Thyroid gland (tissue), 4 donors: ENCODE measurements at regions not wholly inside any gene's neighbourhood (a gene's known extent, or its start where the extent isn't known, plus 50 kb on each side); places are given as distances from the start of the nearest gene placed in this dataset.

Experiments used
- DNase-seq, 2 donors: peaks; one replicate each; pipeline ENCODE4 v3.0.0-alpha.2; 2019
- H3K27ac ChIP-seq, 3 donors: fragments of 200-600 bp; sonication (generic); 1 replicate in 2 of 3; 2 replicates in 1 of 3; pipeline ENCODE4 v1.5.1; 2016 to 2019; ENCODE audit warnings: mild to moderate bottlenecking in 1 of 3, moderate library complexity in 1 of 3
- H3K27me3 ChIP-seq: fragments of 200-600 bp; sonication (generic); one replicate; pipeline ENCODE4 v1.5.1; 2019
- H3K36me3 ChIP-seq, 2 donors: fragments of 200-600 bp; sonication (generic); one replicate each; pipeline ENCODE4 v1.5.1; 2016 to 2019
- H3K4me1 ChIP-seq, 2 donors: fragments of 200-600 bp; sonication (generic); one replicate each; pipeline ENCODE4 v1.5.1; 2017 to 2019
- H3K4me3 ChIP-seq, 3 donors: fragments of 200-600 bp; sonication (generic); replicated peaks in 1 of 3; 1 replicate in 2 of 3; 2 replicates in 1 of 3; pipeline ENCODE4 v1.5.1; 2016; ENCODE audit warnings: mild to moderate bottlenecking in 1 of 3
- H3K9me3 ChIP-seq: fragments of 200-600 bp; sonication (generic); one replicate; pipeline ENCODE4 v1.5.1; 2017
- CTCF ChIP-seq, 6 experiments: fragments of 200-600 bp in 3 of 6; fragments of 450-650 bp in 3 of 6; sonication (generic) in 3 of 6; IDR thresholded peaks; one replicate each; pipeline ENCODE4 v1.5.1; 2016 to 2019; ENCODE audit warnings: antibody characterized with exemption in 6 of 6, mild to moderate bottlenecking in 2 of 6, inconsistent platforms in 1 of 6, moderate library complexity in 1 of 6
- POLR2A ChIP-seq, 2 donors: fragments of 450-650 bp; IDR thresholded peaks; one replicate each; pipeline ENCODE4 v1.6.1; 2017; ENCODE audit warnings: antibody characterized with exemption in 2 of 2, mild to moderate bottlenecking in 2 of 2, moderate library complexity in 1 of 2
- WGBS, 2 donors: methylation state at CpG; one replicate each; pipeline ENCODE4 v1.1.5; 2017; 5-methylcytosine and 5-hydroxymethylcytosine counted together
- intact Hi-C: fragments of 100-400 bp; cut with DNase I; formaldehyde crosslinking; loops from one replicate; pipeline ENCODE4 v1.15.1; 2023

GRCh38 chr5:85538362-85538761 is 1079.4 kb upstream of the COX7C start:
- Histone ChIP-seq H3K4me1 (no peaks in the 10 kb centered on the region), H3K27me3 (no peaks in the 10 kb centered on the region), H3K27ac (no peak overlapping the region), H3K36me3 (no peaks in the 10 kb centered on the region), H3K9me3 (no peaks in the 10 kb centered on the region), H3K4me3 (no peak overlapping the region)
- no peak for DNase-seq
- intact Hi-C loops = no loop called here
- no peak for TF ChIP-seq POLR2A (IDR thresholded peaks at IDR 0.05)
- no peak for TF ChIP-seq CTCF (IDR thresholded peaks at IDR 0.05)

GRCh38 chr5:85545129-85545528 is 1072.6 kb upstream of the COX7C start:
- Histone ChIP-seq H3K9me3 (no peaks in the 10 kb centered on the region), H3K4me1 (no peaks in the 10 kb centered on the region), H3K36me3 (no peaks in the 10 kb centered on the region), H3K27me3 (no peaks in the 10 kb centered on the region), H3K4me3 (no peak overlapping the region), H3K27ac (no peak overlapping the region)
- DNase-seq = no peak
- WGBS, 2 donors = 17 to 18% methylated on average over 2 of the region's 2 CpGs
- no peak for TF ChIP-seq CTCF (IDR thresholded peaks at IDR 0.05)
- intact Hi-C loops = no loop called here

GRCh38 chr5:85549229-85549628 is 1068.5 kb upstream of the COX7C start:
- TF ChIP-seq CTCF (IDR thresholded peaks at IDR 0.05) (no peak), POLR2A (IDR thresholded peaks at IDR 0.05) (no peak)
- Histone ChIP-seq H3K36me3 (no peaks in the 10 kb centered on the region), H3K4me1 (no peaks in the 10 kb centered on the region), H3K27me3 (no peaks in the 10 kb centered on the region), H3K9me3 (no peaks in the 10 kb centered on the region), H3K27ac (no peak overlapping the region), H3K4me3 (no peak overlapping the region)
- intact Hi-C loops = no loop called here
- DNase-seq = no peak
- WGBS, 2 donors = 91 to 93% methylated on average over 10 of the region's 10 CpGs

- Histone ChIP-seq H3K27ac (no peak overlapping the region), H3K4me3 (no peak overlapping the region), H3K27me3 (no peaks in the 10 kb centered on the region), H3K9me3 (no peaks in the 10 kb centered on the region), H3K4me1 (no peaks in the 10 kb centered on the region), H3K36me3 (no peaks in the 10 kb centered on the region)
- TF ChIP-seq POLR2A (IDR thresholded peaks at IDR 0.05) = no peak
- no peak for TF ChIP-seq CTCF (IDR thresholded peaks at IDR 0.05)
- intact Hi-C loops = no loop called here
- DNase-seq = no peak
- 91 to 94% methylated on average over 24 of the region's 24 CpGs for WGBS, 2 donors
Observed at GRCh38 chr5:85549836-85550599, 1067.7 kb upstream of the COX7C start.

GRCh38 chr5:85556464-85556863 is 1061.3 kb upstream of the COX7C start:
- TF ChIP-seq CTCF (IDR thresholded peaks at IDR 0.05) = no peak
- TF ChIP-seq POLR2A (IDR thresholded peaks at IDR 0.05) = no peak
- DNase-seq = no peak
- no peak overlapping the region for H3K27ac ChIP-seq
- no peaks in the 10 kb centered on the region for H3K27me3 ChIP-seq
- H3K4me1 ChIP-seq = no peaks in the 10 kb centered on the region
- no peaks in the 10 kb centered on the region for H3K36me3 ChIP-seq
- no peak overlapping the region for H3K4me3 ChIP-seq
- no peaks in the 10 kb centered on the region for H3K9me3 ChIP-seq
- WGBS, 2 donors = 70 to 92% methylated on average over 2 of the region's 3 CpGs
- intact Hi-C loops = no loop called here
